ENCODE measurements at regions not wholly inside any gene's neighbourhood (a gene's known extent, or its start where the extent isn't known, plus 50 kb on each side); places are given as distances from the start of the nearest gene placed in this dataset.
"Not testable (repeated sequence)": the region's sequence is repeated elsewhere in the genome, so short reads cannot be mapped to it uniquely, and the experiment has no call there.

DNA sequence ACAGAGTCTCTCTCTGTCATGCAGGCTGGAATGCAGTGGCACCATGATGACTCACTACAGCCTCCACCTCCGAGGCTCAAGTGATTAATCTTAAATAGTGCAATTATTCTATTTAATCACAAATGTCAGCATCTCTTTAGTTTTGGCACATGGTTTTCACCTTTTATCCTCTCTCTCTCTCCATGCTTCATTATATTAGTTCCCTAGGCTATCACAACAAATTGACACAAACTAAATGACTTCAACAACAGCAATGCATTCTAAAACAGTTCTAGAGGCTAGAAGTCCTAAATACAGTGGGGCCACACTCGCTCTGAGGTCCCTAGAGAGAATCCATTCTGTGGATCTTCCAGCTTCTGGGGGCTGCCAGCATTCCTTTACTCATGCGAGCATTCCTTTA lies 178.2 kb upstream of the ZNG1F start:
- DNase-seq, result not testable (repeated sequence)

GRCh38 chr9:41361790-41362189 lies 172.7 kb upstream of the ZNG1F start:
- DNase-seq, result not testable (repeated sequence)

- not testable (repeated sequence) for DNase-seq
Measured at GRCh38 chr9:41359116-41359515, 170.0 kb upstream of the ZNG1F start.

DNA sequence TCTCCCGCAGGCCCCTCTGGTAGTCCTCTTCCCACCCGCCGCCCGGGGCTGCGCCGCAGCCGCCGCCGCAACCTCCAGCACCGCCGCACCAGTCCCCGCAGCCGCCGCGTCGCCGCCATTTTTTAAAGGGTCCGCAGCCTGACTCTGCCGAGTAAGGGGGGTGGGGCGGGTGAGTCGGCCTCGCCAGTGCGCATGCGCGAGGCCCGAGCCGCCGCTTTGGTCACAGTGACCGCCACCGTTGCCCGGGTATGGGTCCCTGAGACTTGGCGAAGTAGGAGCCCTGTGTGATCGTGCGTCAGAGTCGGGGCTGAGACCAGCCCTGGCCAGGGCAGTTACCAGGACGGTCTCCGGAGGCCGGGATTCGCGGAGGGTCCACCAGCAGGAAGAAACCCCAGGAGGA lies 169.6 kb upstream of the ZNG1F start:
- DNase-seq, result peak; percentile 73

DNA sequence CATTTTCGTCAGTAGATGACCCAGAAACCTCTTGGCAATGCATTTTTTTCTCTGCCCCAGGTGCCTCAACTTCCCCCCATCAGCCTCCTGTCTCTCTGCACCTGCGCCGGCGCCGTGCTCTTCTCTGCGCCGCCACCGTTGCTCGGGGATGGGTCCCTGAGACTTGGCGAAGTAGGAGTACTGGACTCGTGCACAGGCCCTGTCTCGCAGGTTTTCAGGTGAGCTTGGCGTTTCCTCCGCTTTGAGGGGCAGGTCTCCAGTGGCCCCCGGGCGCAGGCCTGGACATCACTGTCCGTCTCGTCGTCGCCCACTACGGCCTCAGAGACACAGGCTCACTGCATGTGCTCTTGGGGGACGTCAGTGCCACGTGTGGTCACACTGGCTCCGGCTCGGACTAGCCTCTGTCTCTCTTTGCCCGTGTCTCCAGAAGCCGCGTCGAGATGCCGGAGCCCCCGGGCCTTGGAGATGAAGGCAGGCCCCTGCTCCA lies 168.8 kb upstream of the ZNG1F start:
- not testable (repeated sequence) for DNase-seq

DNA sequence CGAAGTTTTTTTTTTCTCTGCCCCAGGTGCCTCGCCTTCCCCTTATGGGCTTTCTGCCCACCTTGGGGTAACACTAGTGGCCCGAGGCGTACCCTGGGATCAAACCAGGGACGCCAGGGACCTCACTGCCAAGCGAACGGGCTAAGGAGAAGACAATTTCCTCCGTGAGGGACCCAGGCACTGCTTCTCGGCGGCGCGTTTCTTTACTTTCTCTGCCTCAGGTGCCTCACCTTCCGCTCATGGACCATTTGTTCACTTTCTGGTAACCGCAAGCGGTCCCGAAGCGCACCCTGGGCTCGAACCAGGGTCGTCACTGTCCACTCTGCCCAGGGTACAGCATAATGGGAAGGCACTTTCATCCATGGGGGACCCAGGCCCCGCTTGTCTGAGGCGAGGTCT lies 168.2 kb upstream of the ZNG1F start:
- not testable (repeated sequence) for DNase-seq

DNA sequence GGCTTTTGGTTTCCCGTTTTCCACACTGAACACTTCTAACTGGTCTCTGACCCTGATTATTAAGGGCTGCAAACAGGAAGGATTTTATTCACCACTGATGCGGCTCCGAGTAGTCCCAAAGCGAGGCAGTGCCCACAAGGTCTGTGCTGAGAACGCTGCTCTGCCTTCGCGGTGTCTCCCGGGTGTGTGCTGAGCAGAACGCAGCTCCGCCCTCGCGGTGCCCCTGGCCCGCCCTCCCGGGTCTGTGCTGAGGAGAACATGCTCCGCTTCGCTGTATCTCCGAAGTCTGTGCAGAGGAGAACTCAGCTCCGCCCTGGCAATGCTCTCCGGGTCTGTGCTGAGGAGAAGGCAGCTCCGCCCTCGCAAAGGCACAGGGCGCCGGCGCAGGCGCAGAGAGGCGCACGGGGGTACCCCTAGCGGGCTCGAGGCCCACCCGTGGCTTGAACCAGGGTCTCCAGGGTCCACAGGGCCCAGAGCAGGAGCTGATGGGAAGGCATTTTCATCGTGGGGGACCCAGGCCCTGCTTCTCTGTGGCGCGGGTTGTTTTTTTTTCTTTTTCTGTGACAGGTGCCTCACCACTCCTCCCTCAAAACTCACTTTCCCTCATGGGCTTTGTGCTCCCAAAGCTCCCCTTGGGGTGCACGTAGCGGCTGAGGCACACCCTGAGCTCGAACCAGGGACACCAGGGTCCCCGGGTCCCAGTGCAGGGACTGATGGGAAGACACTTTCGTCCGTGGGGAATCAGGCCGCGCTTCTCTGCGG lies 167.7 kb upstream of the ZNG1F start:
- not testable (repeated sequence) for DNase-seq

DNA sequence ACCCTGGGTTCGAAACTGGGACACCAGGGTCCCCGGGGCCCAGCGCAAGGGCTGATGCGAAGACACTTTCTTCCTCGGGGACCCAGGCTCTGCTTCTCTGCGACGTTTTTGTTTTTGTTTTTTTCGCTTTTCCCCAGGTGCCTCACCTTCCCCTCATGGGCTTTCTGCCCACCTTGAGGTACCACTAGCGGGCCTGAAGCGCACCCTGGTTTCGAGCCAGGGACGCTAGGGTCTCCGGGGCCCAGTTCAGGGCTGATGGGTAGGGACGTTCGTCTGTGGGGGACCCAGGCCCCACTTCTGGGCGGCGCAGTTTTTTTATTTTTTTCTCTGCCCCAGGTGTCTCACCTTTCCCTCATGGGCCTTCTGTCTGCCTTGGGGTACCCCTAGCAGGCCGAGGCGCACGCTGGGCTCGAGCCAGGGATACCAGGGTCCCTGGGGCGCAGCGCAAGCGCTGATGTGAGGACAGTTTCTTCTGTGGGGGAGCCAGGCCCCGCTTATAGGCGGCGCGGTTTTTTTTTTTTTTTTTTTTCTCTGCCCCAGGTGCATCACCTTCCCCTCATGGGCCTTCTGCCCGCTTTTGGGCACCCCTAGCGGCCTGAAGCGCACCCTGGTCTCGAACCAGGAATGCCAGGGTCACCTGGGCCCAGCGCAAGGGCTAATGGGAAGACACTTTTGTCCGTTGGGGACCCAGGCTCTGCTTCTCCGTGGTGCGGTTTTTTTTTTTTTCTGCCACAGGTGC lies 166.8 kb upstream of the ZNG1F start:
- DNase-seq, result not testable (repeated sequence)

GRCh38 chr9:41354978-41355377 lies 165.9 kb upstream of the ZNG1F start:
- not testable (repeated sequence) for DNase-seq

DNA sequence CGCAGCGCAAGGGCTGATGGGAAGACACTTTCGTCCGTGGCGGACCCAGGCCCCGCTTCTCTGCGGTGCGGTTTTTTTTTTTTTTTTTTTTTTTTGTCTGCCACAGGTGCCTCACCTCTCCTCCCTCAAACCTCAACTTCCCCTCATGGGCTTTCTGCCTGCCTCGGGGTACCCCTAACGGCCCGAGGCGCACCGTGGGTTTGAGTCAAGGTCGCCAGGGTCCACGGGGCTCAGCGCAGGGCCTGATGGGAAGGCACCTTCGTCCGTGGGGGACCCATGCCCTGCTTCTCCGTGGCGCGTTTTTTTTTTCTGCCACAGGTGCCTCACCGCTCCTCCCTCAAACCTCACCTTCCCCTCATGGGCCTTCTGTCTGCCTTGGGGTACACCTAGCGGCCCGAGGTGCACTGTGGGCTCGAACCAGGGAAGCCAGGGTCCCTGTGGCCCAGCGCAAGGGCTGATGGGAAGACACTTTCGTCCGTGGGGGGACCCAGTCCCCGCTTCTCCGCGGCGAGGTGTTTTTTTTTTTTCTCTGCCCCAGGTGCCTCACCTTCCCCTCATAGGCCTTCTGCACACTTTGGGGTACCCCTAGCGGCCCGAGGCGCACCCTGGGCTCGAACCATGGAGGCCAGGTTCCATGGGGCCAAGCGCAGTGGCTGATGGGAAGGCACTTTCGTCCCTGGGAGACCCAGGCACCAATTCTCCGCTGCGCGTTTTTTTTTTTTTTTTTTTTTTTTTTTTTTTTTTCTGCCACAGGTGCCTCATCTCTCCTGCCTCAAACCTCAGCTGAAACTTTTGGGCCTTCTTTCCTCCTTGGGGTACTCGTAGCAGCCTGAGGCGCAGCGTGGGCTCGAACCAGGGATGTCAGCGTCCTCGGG lies 165.2 kb upstream of the ZNG1F start:
- DNase-seq, result not testable (repeated sequence)

DNA sequence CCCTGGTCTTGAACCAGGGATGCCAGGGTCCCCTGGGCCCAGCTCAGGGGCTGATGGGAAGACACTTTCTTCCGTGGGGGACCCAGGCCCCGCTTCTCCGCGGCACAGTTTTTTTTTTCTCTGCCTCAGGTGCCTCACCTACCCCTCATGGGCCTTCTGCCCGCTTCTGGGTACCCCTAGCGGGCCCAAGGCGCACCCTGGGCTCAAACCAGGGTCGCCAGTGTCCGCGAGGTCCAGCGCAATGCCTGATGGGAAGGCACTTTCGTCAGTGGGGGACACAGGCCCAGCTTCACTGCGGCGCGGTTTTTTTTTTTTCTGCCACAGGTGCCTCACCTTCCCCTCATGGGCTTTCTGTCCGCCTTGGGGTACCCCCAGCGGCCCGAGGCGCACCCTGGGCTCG lies 163.9 kb upstream of the ZNG1F start:
- not testable (repeated sequence) for DNase-seq

GRCh38 chr9:41352390-41352789 lies 163.3 kb upstream of the ZNG1F start:
- not testable (repeated sequence) for DNase-seq

DNA sequence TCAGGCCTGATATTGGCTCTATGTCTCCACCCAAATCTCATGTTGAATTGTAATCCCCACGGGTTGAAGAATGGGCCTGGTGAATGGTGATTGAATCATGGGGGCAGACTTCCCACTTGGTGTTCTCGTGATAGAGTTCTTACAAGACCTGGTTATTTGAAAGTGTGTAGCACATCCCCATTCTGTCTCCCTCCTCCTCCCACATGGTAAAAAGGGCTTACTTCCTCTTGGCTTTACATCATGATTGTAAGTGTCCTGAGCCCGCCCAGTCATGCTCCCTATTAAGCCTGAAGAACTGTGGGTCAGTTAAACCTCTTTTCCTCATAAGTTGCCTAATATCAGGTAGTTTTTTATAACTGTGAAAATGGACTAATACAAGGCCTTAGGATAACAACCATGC lies 158.8 kb upstream of the ZNG1F start:
- not testable (repeated sequence) for DNase-seq

- not testable (repeated sequence) for DNase-seq
Measured at GRCh38 chr9:41332562-41332961, 143.4 kb upstream of the ZNG1F start.

DNA sequence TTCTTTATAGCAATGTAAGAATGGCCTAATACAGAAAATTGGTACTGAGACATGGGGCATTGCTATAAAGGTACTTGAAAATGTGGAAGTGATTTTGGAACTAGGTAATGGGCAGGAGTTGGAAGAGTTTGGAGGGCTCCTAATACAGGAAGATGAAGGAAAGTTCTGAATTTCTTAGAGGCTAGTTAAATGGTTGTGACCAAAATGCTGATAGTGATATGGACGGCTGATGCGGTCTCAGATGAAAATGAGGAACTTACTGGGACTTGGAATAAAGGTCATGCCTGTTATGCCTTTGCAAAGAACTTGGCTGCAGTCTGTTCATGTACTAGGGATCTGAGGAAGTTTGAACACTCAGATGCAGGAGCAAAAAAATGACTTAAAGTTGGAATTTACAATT lies 132.2 kb upstream of the ZNG1F start:
- not testable (repeated sequence) for DNase-seq

GRCh38 chr9:41308953-41309352 lies 119.8 kb upstream of the ZNG1F start:
- not testable (repeated sequence) for DNase-seq

DNA sequence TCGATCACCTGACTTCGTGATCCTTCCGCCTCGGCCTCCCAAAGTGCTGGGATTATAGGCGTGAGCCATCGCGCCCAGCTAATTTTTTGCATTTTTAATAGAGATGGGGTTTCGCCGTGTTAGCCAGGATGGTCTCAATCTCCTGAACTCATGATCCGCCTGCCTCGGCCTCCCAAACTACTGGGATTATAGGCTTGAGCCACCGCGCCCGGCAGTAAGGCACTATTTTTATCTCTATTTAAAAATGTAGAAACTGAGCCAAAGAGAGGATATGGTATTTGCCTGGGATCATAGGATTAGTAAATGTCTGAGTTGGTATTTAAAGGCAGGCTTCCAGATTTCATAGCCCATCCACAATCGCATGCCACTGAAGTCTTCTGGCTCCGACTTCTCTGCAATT lies 96.6 kb upstream of the ZNG1F start:
- DNase-seq, result not testable (repeated sequence)

DNA sequence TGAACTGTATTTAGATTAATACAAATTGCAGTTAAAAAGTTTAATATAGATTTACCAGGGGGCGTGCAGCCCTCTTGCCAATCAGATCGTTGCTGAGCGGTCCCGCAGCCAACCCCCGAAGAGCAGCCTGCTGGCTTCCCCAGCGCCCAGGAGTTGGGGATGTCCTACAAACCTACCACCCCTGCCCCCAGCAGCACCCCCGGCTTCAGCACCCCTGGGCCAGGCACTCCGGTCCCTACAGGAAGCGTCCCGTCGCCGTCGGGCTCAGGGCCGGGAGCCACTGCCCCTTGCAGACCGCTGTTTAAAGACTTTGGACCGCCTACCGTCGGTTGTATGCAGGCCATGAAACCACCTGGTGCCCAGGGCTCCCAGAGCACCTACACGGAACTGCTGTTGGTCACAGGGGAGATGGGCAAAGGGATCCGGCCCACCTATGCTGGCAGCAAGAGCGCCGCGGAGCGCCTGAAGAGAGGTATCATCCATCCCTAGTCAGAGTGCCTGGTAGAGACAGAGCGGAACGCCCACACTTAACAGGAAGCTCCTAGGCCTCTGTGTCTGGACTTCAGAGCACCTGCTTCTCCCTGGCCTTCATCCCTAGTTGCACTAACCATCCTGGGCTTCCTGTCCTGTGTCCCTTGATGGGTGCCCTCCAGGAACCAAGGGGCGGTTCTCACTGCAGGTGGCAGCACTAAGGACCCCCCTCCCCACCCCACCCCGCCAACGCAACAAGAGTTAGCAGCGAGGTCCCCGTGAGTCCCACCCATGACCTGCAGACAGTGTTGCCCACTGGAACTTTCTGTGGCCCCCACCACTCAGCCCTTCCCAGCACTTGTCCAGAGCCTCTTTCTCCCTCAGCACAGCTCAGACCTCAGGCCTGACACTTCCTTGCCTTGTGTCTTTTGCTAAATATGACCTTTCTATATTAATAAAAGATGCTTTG lies 91.5 kb upstream of the ZNG1F start:
- not testable (repeated sequence) for DNase-seq

GRCh38 chr9:41279437-41279836 lies 90.3 kb upstream of the ZNG1F start:
- DNase-seq, result not testable (repeated sequence)

- not testable (repeated sequence) for DNase-seq
Measured at GRCh38 chr9:41279033-41279432, 89.9 kb upstream of the ZNG1F start.

DNA sequence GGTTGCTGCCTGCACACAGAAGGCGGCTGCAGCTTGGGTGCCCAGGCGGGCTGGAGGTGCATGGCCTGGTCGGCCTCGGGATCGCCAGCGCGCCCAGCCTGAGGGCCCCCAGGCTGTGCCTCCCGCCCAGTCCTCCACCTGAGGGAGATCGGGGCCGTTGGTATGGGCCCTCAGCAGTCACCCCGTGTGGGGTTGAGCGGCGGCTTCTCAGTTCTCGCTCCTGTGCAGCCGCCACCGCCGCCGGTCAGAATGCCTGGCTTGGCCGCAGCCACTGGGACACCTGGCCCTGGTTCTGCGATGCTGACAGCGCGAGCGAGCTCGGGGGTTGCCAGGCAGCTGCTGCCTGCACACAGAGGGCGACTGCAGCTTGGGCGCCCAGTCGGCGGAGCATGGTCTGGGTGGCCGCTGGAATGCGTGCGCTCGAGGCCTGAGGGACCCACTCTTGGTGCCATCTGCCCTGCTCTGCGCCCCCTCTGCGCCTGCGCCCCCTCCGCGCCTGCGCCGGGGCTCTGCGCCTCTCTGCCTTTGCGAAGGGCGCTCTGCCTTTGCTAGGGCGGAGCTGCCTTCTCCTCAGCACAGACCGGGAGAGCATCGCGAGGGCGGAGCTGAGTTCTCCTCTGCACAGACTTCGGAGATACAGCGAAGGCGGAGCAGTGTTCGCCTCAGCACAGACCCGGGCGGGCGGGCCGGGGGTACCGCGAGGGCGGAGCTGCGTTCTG lies 84.6 kb upstream of the ZNG1F start:
- not testable (repeated sequence) for DNase-seq
